ENCODE measurements at regions not wholly inside any gene's neighbourhood (a gene's known extent, or its start where the extent isn't known, plus 50 kb on each side); places are given as distances from the start of the nearest gene placed in this dataset.

GRCh38 chr4:144582105-144582850, 63.7 kb upstream of the HHIP start:
- Mint-ChIP-seq H3K9me3 (peaks cover 0 to 6% (median under 1%) of the 10 kb centered on the region in 6 donors), H3K27me3 (ENCODE audit: low read depth in 3 of 3) (peaks cover 0 to 3% (median 2%) of the 10 kb centered on the region in 3 donors), H3K4me1 (no peaks in the 10 kb centered on the region), H3K4me3 (no peak overlapping the region), H3K36me3 (no peaks in the 10 kb centered on the region), H3K27ac (no peak overlapping the region)
- DNase-seq: no peak

- H3K36me3 Mint-ChIP-seq: peaks cover 0 to 4% (median 0%) of the 10 kb centered on the region in 3 donors
- peaks cover 5 to 7% (median 5%) of the 10 kb centered on the region in 6 donors for H3K9me3 Mint-ChIP-seq
- H3K27ac Mint-ChIP-seq: no peak overlapping the region
- H3K4me3 Mint-ChIP-seq: no peak overlapping the region
- H3K27me3 Mint-ChIP-seq (ENCODE audit: low read depth in 3 of 3): peaks cover 0 to 3% (median 2%) of the 10 kb centered on the region in 3 donors
- DNase-seq: no peak
- no peaks in the 10 kb centered on the region for H3K4me1 Mint-ChIP-seq
These were observed 63.0 kb upstream of the HHIP start for GRCh38 chr4:144582975-144583374.

GRCh38 chr4:144583658-144584057, 62.3 kb upstream of the HHIP start:
- Mint-ChIP-seq H3K27me3 (ENCODE audit: low read depth in 3 of 3) (peaks cover 0 to 3% (median 2%) of the 10 kb centered on the region in 3 donors), H3K27ac (no peak overlapping the region), H3K36me3 (peaks cover 0 to 4% (median 0%) of the 10 kb centered on the region in 3 donors), H3K9me3 (peaks cover under 1 to 14% (median 6%) of the 10 kb centered on the region in 6 donors), H3K4me1 (no peaks in the 10 kb centered on the region), H3K4me3 (no peak overlapping the region)
- no peak for DNase-seq

GRCh38 chr4:144584428-144584827, 61.5 kb upstream of the HHIP start:
- Mint-ChIP-seq H3K4me3 (no peak overlapping the region), H3K4me1 (no peaks in the 10 kb centered on the region), H3K27ac (no peak overlapping the region), H3K27me3 (ENCODE audit: low read depth in 3 of 3) (peaks cover 0 to 3% (median 2%) of the 10 kb centered on the region in 3 donors), H3K36me3 (peaks cover 0 to 4% (median 0%) of the 10 kb centered on the region in 3 donors), H3K9me3 (peaks cover 0 to 15% (median 7%) of the 10 kb centered on the region in 6 donors)
- no peak for DNase-seq

- Mint-ChIP-seq H3K9me3 (peaks cover 5 to 15% (median 8%) of the 10 kb centered on the region in 6 donors), H3K36me3 (peaks cover 0 to 4% (median 0%) of the 10 kb centered on the region in 3 donors), H3K27me3 (ENCODE audit: low read depth in 3 of 3) (peaks cover 0 to 3% (median 0%) of the 10 kb centered on the region in 3 donors), H3K4me1 (no peaks in the 10 kb centered on the region), H3K4me3 (no peak overlapping the region), H3K27ac (no peak overlapping the region)
- DNase-seq: no peak
These were observed 56.4 kb upstream of the HHIP start for GRCh38 chr4:144589512-144589911.

GRCh38 chr4:144590020-144590419, 55.9 kb upstream of the HHIP start:
- no peak for DNase-seq
- no peak overlapping the region for H3K4me3 Mint-ChIP-seq
- H3K9me3 Mint-ChIP-seq: peaks cover 5 to 15% (median 8%) of the 10 kb centered on the region in 6 donors
- no peak overlapping the region for H3K27ac Mint-ChIP-seq
- H3K4me1 Mint-ChIP-seq: no peaks in the 10 kb centered on the region
- peaks cover 0 to 4% (median 0%) of the 10 kb centered on the region in 3 donors for H3K36me3 Mint-ChIP-seq
- H3K27me3 Mint-ChIP-seq (ENCODE audit: low read depth in 3 of 3): peaks cover 0 to 2% (median 0%) of the 10 kb centered on the region in 3 donors

- no peak overlapping the region for H3K27ac Mint-ChIP-seq
- peaks cover 6 to 15% (median 9%) of the 10 kb centered on the region in 6 donors for H3K9me3 Mint-ChIP-seq
- H3K4me1 Mint-ChIP-seq: no peaks in the 10 kb centered on the region
- H3K36me3 Mint-ChIP-seq: peaks cover 0 to 4% (median 0%) of the 10 kb centered on the region in 3 donors
- no peak overlapping the region for H3K4me3 Mint-ChIP-seq
- H3K27me3 Mint-ChIP-seq (ENCODE audit: low read depth in 3 of 3): peaks cover 0 to 2% (median under 1%) of the 10 kb centered on the region in 3 donors
- no peak for DNase-seq
These were observed 54.6 kb upstream of the HHIP start for GRCh38 chr4:144591401-144591800.

- Mint-ChIP-seq H3K27ac (no peak overlapping the region), H3K9me3 (peaks cover 5 to 15% (median 11%) of the 10 kb centered on the region in 6 donors), H3K4me1 (no peaks in the 10 kb centered on the region), H3K4me3 (no peak overlapping the region), H3K27me3 (ENCODE audit: low read depth in 3 of 3) (peaks cover 0 to 2% (median 1%) of the 10 kb centered on the region in 3 donors), H3K36me3 (peaks cover 0 to 4% (median 0%) of the 10 kb centered on the region in 3 donors)
- DNase-seq: no peak
These were observed 53.7 kb upstream of the HHIP start for GRCh38 chr4:144592264-144592663.

GRCh38 chr4:144594471-144594986, 51.4 kb upstream of the HHIP start:
- H3K27me3 Mint-ChIP-seq (ENCODE audit: low read depth in 3 of 3): peaks cover 0 to 2% (median 1%) of the 10 kb centered on the region in 3 donors
- no peak overlapping the region for H3K4me3 Mint-ChIP-seq
- H3K9me3 Mint-ChIP-seq: peaks cover 0 to 11% (median 4%) of the 10 kb centered on the region in 6 donors
- DNase-seq: no peak
- no peaks in the 10 kb centered on the region for H3K36me3 Mint-ChIP-seq
- no peak overlapping the region for H3K27ac Mint-ChIP-seq
- H3K4me1 Mint-ChIP-seq: no peaks in the 10 kb centered on the region

- no peak for DNase-seq
- H3K36me3 Mint-ChIP-seq: no peaks in the 10 kb centered on the region
- H3K4me1 Mint-ChIP-seq: no peaks in the 10 kb centered on the region
- H3K4me3 Mint-ChIP-seq: no peak overlapping the region
- peaks cover 0 to 11% (median 1%) of the 10 kb centered on the region in 6 donors for H3K9me3 Mint-ChIP-seq
- peaks cover 0 to 3% (median 1%) of the 10 kb centered on the region in 3 donors for H3K27me3 Mint-ChIP-seq (ENCODE audit: low read depth in 3 of 3)
- no peak overlapping the region for H3K27ac Mint-ChIP-seq
These were observed 50.3 kb upstream of the HHIP start for GRCh38 chr4:144595681-144596080.

Measured in immature natural killer cell (primary cell).